ENCODE measurements at regions not wholly inside any gene's neighbourhood (a gene's known extent, or its start where the extent isn't known, plus 50 kb on each side); places are given as distances from the start of the nearest gene placed in this dataset.
A peak's percentile ranks its signal among the peaks of the same experiment; 100 is the strongest.
"Not testable (repeated sequence)": the region's sequence is repeated elsewhere in the genome, so short reads cannot be mapped to it uniquely, and the experiment has no call there.

DNA sequence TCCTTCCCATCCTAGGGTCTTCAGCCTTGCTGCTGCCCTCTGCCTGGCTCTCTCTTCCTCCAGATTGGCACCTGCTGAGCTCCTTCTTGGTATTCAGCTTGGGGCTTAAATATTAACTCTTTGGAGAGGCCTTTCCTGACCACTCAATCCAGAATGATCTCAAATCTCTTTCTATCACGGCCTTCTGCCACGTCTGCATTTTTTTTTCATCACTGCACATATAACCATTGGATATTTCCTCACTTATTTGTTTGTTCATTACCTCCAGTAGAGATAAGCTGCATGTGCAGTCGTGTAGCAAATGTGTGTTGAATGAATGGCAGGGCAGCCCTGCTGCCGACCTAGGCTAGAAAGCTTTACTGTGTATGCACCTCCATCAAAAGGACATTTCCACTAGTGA is 51.6 kb upstream of the MPP7 start:
- ATAC-seq = no peak

- no peak for ATAC-seq
These were observed 52.5 kb upstream of the MPP7 start for GRCh38 chr10:28355376-28355775.

- ATAC-seq = no peak
These were observed 56.5 kb upstream of the MPP7 start for GRCh38 chr10:28359334-28359733.

DNA sequence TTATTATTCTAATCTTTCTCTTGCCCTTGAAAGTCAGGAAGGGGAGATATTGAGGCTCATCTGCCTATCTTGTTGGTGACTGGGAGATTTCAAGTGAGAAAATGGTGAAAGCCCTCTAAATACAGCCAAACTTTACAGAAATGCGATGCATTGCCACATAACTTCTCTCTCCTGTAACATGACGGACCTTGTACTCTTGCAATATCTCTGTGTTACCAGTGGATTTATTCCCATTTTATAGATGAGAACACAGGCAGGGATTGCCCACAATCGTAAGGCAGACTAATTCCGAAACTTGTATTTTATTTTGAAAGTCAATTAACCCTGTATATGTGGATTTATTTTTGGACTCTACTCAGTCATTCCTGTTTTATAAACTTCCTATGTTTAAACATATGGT is 57.3 kb upstream of the MPP7 start:
- ATAC-seq = no peak

- ATAC-seq = no peak
These were observed 60.5 kb upstream of the MPP7 start for GRCh38 chr10:28363376-28363775.

DNA sequence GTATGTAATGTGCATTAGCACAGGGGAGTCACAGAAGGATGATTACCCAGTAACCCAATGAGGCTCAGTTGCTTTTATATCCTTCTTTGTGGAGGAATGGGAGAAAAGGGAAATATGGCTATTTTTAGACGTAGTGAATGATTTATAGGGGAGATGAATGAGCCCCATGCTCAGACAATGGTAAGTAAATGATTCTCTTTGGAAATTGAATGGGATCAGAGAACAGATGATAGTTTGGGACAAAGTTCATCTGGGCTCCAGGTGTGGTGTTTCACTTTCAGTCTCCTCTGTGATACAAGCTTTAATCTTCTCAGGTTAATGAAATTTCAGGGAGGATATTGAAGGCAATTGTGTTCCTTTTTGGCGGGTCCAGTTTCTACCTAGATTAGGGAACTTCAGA is 63.0 kb upstream of the MPP7 start:
- ATAC-seq = no peak

DNA sequence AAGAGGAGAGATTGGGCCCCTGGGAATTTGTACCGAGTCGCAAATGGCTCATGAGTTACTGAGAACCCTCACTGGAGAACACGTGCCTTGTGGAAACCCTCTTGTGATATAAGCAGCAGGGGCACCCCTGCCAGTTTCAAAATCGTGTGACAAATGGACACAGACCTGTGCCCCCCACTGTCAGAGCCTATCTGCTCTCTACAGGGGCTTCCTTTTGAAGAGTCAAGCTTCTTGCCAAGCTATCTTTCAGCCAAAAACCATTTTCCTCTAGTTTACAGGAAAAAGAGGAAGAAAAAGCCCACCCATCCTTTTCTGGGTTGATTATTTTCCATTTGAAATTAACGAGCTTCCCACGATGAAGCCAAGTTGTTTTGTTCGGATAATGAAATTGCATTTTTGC is 64.1 kb upstream of the MPP7 start:
- no peak for ATAC-seq

- ATAC-seq = no peak
These were observed 64.5 kb upstream of the MPP7 start for GRCh38 chr10:28367413-28367812.

- peak; percentile 79 for ATAC-seq
These were observed 65.1 kb upstream of the MPP7 start for GRCh38 chr10:28367929-28368484.

GRCh38 chr10:28370107-28370835 is 67.4 kb upstream of the MPP7 start:
- no peak for ATAC-seq

- not testable (repeated sequence) for ATAC-seq
These were observed 68.8 kb upstream of the MPP7 start for GRCh38 chr10:28371638-28372037.

DNA sequence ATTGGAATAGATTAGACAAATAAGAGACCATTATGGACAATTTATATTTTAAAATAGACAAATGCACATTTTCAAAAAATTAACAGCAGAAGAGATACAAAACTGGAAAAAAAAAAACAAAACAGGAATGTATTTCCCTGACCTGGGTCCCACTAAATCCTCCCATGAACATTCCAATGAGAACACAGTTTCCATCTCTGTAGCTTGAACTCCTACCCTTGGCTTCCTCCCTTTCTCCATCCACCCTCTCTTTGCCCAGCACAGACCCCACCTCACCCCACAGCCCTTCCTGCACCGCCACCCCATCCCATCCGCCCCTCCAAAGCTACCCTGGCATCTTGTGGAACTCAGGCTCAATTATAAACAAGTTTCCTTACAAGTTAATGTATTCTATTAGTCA is 71.2 kb upstream of the MPP7 start:
- ATAC-seq = no peak

- peak; percentile 93 for ATAC-seq
These were observed 72.8 kb upstream of the MPP7 start for GRCh38 chr10:28375399-28376354.

DNA sequence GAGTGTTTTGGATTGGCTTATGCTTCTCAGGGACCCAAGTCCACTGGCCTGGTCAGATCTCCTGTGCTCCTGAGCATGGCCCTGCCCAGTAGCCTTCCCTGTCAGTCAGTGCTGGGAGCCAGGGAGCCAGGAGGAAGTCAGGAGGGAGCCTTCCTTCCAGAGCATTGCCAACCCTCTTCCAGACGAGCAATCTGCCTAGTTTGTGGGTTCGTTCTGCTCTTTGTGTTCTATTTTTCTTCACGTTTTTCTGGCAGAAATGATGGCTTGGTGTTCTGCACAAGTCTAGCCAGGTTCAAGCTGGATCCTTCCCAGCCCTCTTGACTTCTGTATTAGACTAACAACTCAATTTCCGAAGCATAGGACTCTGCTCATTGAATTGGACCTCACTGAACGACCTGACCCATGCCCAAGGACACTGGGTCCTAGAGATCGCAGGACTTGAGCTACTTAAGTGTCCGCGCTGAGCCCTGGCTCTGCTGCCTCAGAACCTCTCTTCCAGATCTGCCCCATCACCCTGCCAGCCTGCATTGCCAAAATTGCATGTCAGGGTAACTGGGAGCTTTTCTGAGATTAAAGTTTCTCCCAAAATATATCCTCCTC is 76.2 kb upstream of the MPP7 start:
- ATAC-seq = no peak

GRCh38 chr10:28381466-28381865 is 78.6 kb upstream of the MPP7 start:
- no peak for ATAC-seq

- peak; percentile 83 for ATAC-seq
These were observed 79.1 kb upstream of the MPP7 start for GRCh38 chr10:28381903-28382347.

GRCh38 chr10:28382525-28383269 is 79.8 kb upstream of the MPP7 start:
- ATAC-seq = peak; percentile 85

- no peak for ATAC-seq
These were observed 81.7 kb upstream of the MPP7 start for GRCh38 chr10:28384557-28384956.

DNA sequence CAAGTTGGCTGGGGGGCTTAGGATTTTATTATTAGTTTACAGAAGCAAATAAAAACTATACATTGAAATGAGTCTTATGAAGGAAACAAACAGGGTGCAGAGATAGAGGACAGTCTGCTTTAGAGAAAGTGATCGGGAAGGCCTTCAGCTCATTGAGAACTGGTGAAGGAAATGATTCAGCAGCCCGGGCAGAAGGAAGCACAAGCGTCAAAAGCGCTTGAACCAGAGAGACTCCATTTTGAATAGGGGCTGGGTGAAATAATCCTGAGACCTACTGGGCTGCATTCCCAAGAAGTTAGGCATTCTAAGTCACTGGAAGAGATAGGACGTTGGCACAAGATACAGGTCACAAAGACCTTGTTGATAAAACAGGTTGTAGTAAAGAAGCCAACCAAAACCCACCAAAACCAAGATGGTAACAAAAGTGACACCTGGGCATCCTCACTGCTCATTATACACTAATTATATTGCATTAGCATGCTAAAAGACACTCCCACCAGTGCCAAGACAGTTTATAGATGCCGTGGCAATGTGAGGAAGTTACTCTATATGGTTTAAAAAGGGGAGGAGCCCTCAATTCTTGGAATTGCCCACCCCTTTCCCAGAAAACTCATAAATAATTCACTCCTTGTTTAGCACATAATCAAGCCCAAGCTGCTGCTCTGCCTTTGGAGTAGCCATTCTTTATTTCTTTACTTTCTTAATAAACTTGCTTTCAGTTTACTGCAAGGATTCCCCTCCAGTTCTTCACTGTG is 83.1 kb upstream of the MPP7 start:
- no peak for ATAC-seq

DNA sequence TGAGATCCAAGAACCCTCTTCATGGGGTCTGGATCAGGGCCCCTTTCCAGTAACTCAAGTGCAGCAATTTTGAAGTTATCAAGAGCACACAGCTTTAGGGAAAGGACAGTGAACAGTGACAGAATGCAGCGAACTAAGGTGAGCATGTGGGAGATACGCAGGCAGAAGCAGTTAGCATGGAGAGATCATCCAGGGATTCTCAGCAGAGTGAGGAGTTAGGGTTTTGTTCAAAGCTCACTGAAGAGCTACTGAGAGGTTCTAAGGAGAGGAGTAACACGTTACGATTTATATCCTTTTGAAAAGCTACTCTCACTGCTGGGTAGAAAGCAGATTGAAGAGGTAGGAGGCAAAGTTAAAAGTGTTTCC is 83.6 kb upstream of the MPP7 start:
- no peak for ATAC-seq

- peak; percentile 93 for ATAC-seq
These were observed 84.3 kb upstream of the MPP7 start for GRCh38 chr10:28387140-28387539.

GRCh38 chr10:28391283-28391682 is 88.4 kb upstream of the MPP7 start:
- ATAC-seq = no peak

Measured in esophagus mucosa (tissue), 1 donor.